ENCODE measurements at regions not wholly inside any gene's neighbourhood (a gene's known extent, or its start where the extent isn't known, plus 50 kb on each side); places are given as distances from the start of the nearest gene placed in this dataset.

DNA sequence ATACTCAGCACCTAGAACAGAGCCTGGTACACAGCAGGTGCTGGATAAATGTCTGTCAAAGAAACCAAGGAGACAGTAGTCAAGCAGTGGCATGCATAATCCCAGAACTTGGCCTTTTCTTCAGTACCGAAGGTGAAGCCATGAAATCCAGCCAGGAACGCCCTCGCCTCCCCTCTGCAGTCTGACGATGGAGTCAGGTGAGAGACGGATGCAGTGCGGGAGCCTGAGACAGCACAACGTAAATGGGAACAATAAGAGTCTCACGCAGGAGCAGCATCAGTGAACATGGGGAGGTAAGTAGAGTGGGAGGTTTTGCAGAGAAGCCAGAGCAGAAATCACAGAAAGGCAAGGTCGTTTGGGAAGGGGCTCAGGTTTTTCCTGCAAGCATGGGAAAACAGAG lies 389.3 kb upstream of the MYT1L start (continued):
- TF ChIP-seq, protein P1, sequence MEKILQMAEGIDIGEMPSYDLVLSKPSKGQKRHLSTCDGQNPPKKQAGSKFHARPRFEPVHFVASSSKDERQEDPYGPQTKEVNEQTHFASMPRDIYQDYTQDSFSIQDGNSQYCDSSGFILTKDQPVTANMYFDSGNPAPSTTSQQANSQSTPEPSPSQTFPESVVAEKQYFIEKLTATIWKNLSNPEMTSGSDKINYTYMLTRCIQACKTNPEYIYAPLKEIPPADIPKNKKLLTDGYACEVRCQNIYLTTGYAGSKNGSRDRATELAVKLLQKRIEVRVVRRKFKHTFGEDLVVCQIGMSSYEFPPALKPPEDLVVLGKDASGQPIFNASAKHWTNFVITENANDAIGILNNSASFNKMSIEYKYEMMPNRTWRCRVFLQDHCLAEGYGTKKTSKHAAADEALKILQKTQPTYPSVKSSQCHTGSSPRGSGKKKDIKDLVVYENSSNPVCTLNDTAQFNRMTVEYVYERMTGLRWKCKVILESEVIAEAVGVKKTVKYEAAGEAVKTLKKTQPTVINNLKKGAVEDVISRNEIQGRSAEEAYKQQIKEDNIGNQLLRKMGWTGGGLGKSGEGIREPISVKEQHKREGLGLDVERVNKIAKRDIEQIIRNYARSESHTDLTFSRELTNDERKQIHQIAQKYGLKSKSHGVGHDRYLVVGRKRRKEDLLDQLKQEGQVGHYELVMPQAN (conservative IDR thresholded peaks at IDR 0.05): no peak
- no peak for TF ChIP-seq GATAD2B (conservative IDR thresholded peaks at IDR 0.05; ENCODE audit: low read depth)
- no peak for TF ChIP-seq FOS (IDR thresholded peaks at IDR 0.05; ENCODE audit: borderline replicate concordance, extremely low read depth, insufficient read length)
- no peak for TF ChIP-seq JUNB (IDR thresholded peaks at IDR 0.05)
- no peak for TF ChIP-seq ZBTB33 (IDR thresholded peaks at IDR 0.05)
- TF ChIP-seq BMI1 (IDR thresholded peaks at IDR 0.05; ENCODE audit: borderline replicate concordance): no peak
- no peak for TF ChIP-seq NFYA (IDR thresholded peaks at IDR 0.05; ENCODE audit: borderline replicate concordance, low read depth, low read length)
- TF ChIP-seq, protein P2, sequence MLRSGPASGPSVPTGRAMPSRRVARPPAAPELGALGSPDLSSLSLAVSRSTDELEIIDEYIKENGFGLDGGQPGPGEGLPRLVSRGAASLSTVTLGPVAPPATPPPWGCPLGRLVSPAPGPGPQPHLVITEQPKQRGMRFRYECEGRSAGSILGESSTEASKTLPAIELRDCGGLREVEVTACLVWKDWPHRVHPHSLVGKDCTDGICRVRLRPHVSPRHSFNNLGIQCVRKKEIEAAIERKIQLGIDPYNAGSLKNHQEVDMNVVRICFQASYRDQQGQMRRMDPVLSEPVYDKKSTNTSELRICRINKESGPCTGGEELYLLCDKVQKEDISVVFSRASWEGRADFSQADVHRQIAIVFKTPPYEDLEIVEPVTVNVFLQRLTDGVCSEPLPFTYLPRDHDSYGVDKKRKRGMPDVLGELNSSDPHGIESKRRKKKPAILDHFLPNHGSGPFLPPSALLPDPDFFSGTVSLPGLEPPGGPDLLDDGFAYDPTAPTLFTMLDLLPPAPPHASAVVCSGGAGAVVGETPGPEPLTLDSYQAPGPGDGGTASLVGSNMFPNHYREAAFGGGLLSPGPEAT (IDR thresholded peaks at IDR 0.05; ENCODE audit: low read depth): no peak
- no peak for TF ChIP-seq SPI1 (IDR thresholded peaks at IDR 0.05; ENCODE audit: borderline replicate concordance, insufficient read depth, low read depth, low read length)
- no peak for TF ChIP-seq EP300 (IDR thresholded peaks at IDR 0.05; ENCODE audit: borderline replicate concordance in 1 of 2, control insufficient read depth in 1 of 2, low read depth in 2 of 2, low read length in 2 of 2)
- no peak for TF ChIP-seq BCL11A (IDR thresholded peaks at IDR 0.05; ENCODE audit: low read depth, low read length)
- TF ChIP-seq ETV6 (conservative IDR thresholded peaks at IDR 0.05 in 1 of 2, IDR thresholded peaks at IDR 0.05 in 1 of 2; ENCODE audit: borderline replicate concordance in 1 of 2, low read depth in 1 of 2): no peak
- no peak for TF ChIP-seq NR2C2 (IDR thresholded peaks at IDR 0.05; ENCODE audit: borderline replicate concordance, control insufficient read depth, insufficient read length, low read depth)
- TF ChIP-seq HDGF (IDR thresholded peaks at IDR 0.05): no peak
- TF ChIP-seq EED (IDR thresholded peaks at IDR 0.05; ENCODE audit: low read depth): no peak
- no peak for TF ChIP-seq ZBTB11 (CRISPR knock-in tag; IDR thresholded peaks at IDR 0.05)
- no peak for TF ChIP-seq POLR2A (IDR thresholded peaks at IDR 0.05; ENCODE audit: low read depth, low read length)

All from GM12878 (cell line).